Endothelial cell of umbilical vein (primary cell): ENCODE measurements at regions not wholly inside any gene's neighbourhood (a gene's known extent, or its start where the extent isn't known, plus 50 kb on each side); places are given as distances from the start of the nearest gene placed in this dataset.

Experiments used
- BruUV-seq: library from RNA; stranded (reverse); fragments of 400-500 nt; replicated peaks from 2 replicates; lab custom pipeline; 2021; lab: Mats Ljungman, UMichigan
- CTCF ChIA-PET: fragments of 300-600, 350-600 bp; sonication (Branson Sonifier 250); formaldehyde crosslinking; loops from one replicate; lab custom pipeline; 2021; ENCODE audit warnings: antibody characterized with exemption, inconsistent platforms; lab: Charles Lee
- POLR2A ChIA-PET: fragments of 300-600, 350-600 bp; sonication (Branson Sonifier 250); formaldehyde crosslinking; loops from one replicate; lab custom pipeline; 2021; ENCODE audit warnings: antibody characterized with exemption, inconsistent platforms; lab: Charles Lee
- DNase-seq: peaks from one replicate; pipeline ENCODE4 v3.0.0-alpha.2; 2011; ENCODE audit warnings: low read depth, low spot score
- FAIRE-seq: peaks from 2 replicates; lab custom pipeline; 2011; peaks lifted over from hg19 to GRCh38; lab: Jason Lieb, UNC
- H2AFZ ChIP-seq: 2 replicates; pipeline ENCODE4 v1.6.0; 2012; ENCODE audit warnings: low read depth, low read length, control low read depth, inconsistent platforms
- H3K27ac ChIP-seq: 2 replicates; pipeline ENCODE4 v1.5.1; 2011; ENCODE audit warnings: low read depth, mild to moderate bottlenecking, control low read depth, low read length, moderate library complexity; ENCODE audit not compliant: insufficient read depth
- H3K27me3 ChIP-seq, 2 experiments: 2 replicates each; pipeline versions ENCODE4 v1.6.0 to v1.6.1; 2011; ENCODE audit warnings: low read length in 2 of 2, mixed read lengths in 1 of 2; ENCODE audit not compliant: control insufficient read depth in 2 of 2, insufficient read depth in 2 of 2
- H3K36me3 ChIP-seq, 2 experiments: 2 replicates in 1 of 2; 3 replicates in 1 of 2; pipeline ENCODE4 v1.5.1; 2011; ENCODE audit warnings: low read length in 2 of 2, mild to moderate bottlenecking in 1 of 2, moderate library complexity in 1 of 2; ENCODE audit not compliant: control insufficient read depth in 2 of 2, insufficient read depth in 2 of 2; ENCODE audit errors: extremely low read depth in 1 of 2
- H3K4me1 ChIP-seq: 3 replicates; pipeline ENCODE4 v1.5.1; 2011; ENCODE audit warnings: mild to moderate bottlenecking, low read length; ENCODE audit not compliant: control insufficient read depth, insufficient read depth; ENCODE audit errors: extremely low read depth
- H3K4me2 ChIP-seq: 2 replicates; pipeline ENCODE4 v1.6.1; 2011; ENCODE audit warnings: low read length, control low read depth, mixed read lengths; ENCODE audit not compliant: insufficient read depth
- H3K4me3 ChIP-seq, 3 experiments: fragments of 200-600 bp in 1 of 3; sonication (generic), shearing (Covaris generic) in 1 of 3; replicated peaks in 1 of 3; 2 replicates each; pipeline ENCODE4 v1.5.1; 2011 to 2016; ENCODE audit warnings: control low read depth in 3 of 3, low read length in 3 of 3, mild to moderate bottlenecking in 2 of 3, inconsistent platforms in 1 of 3, low read depth in 1 of 3, moderate library complexity in 1 of 3; ENCODE audit not compliant: insufficient read depth in 1 of 3
- H3K79me2 ChIP-seq: 2 replicates; pipeline ENCODE4 v1.6.0; 2012; ENCODE audit warnings: low read length, inconsistent platforms; ENCODE audit not compliant: control insufficient read depth, insufficient read depth
- H3K9ac ChIP-seq: replicated peaks from 2 replicates; pipeline ENCODE3; 2011; ENCODE audit warnings: low read length, control low read depth; ENCODE audit not compliant: insufficient read depth; ENCODE audit errors: extremely low read depth
- H3K9me1 ChIP-seq: replicated peaks from 3 replicates; pipeline ENCODE4 v1.6.0; 2011; ENCODE audit warnings: mild to moderate bottlenecking, low read length; ENCODE audit not compliant: control insufficient read depth, insufficient read depth; ENCODE audit errors: extremely low read depth
- H3K9me3 ChIP-seq: replicated peaks from 2 replicates; pipeline ENCODE4 v1.5.1; 2012; ENCODE audit warnings: low read length, inconsistent platforms; ENCODE audit not compliant: control insufficient read depth, insufficient read depth
- H4K20me1 ChIP-seq: replicated peaks from 2 replicates; pipeline ENCODE3; 2011; ENCODE audit warnings: mild to moderate bottlenecking, low read length; ENCODE audit not compliant: control insufficient read depth, insufficient read depth; ENCODE audit errors: extremely low read depth
- EZH2 ChIP-seq: IDR thresholded peaks from 2 replicates; pipeline ENCODE4 v1.6.1; 2012; ENCODE audit warnings: borderline replicate concordance, low read depth, mild to moderate bottlenecking, moderate library complexity, low read length, inconsistent platforms; ENCODE audit not compliant: severe bottlenecking
- FOS ChIP-seq: IDR thresholded peaks from 2 replicates; pipeline ENCODE4 v1.6.1; 2011; ENCODE audit warnings: mild to moderate bottlenecking, low read length, moderate library complexity, borderline replicate concordance; ENCODE audit not compliant: insufficient read depth
- GATA2 ChIP-seq: IDR thresholded peaks from 2 replicates; pipeline ENCODE4 v1.7.0; 2011; ENCODE audit warnings: low read depth, mild to moderate bottlenecking, moderate library complexity, mixed read lengths, low read length; ENCODE audit not compliant: insufficient read length, insufficient read depth
- JUN ChIP-seq: IDR thresholded peaks from 2 replicates; pipeline ENCODE4 v1.6.1; 2011; ENCODE audit warnings: borderline replicate concordance, low read depth; ENCODE audit not compliant: insufficient read length, insufficient read depth
- MYC ChIP-seq: IDR thresholded peaks from one replicate; pipeline ENCODE4 v1.6.1; 2011; ENCODE audit warnings: mild to moderate bottlenecking, low read depth, low read length
- POLR2A ChIP-seq: IDR thresholded peaks from 2 replicates; pipeline ENCODE4 v1.6.1; 2012; ENCODE audit warnings: low read depth, mild to moderate bottlenecking, control low read depth, low read length
- POLR2AphosphoS5 ChIP-seq: IDR thresholded peaks from 2 replicates; pipeline ENCODE4 v1.6.1; 2012; ENCODE audit warnings: low read depth, mild to moderate bottlenecking, control low read depth, low read length, moderate library complexity; ENCODE audit not compliant: insufficient read depth
- dilution Hi-C: fragments of 300-500 bp; cut with MboI; formaldehyde crosslinking; loops from one replicate; pipeline ENCODE4 v1.15.0; 2019; ENCODE audit warnings: low sequenced_read_pairs; ENCODE audit not compliant: extremely low pct_ligation_motif_present
- intact Hi-C: fragments of 100-400 bp; cut with micrococcal nuclease; formaldehyde crosslinking; loops from one replicate; pipeline ENCODE4 v1.10.0; 2022
- TF ChIP-seq, protein P1 (sequence below): IDR thresholded peaks from 2 replicates; pipeline ENCODE4 v1.6.1; 2011; ENCODE audit not compliant: insufficient read depth, insufficient read length
- TF ChIP-seq, protein P2 (sequence below), 2 donors: IDR thresholded peaks; 1 replicate in 1 of 2; 2 replicates in 1 of 2; pipeline ENCODE4 v1.5.1; 2011; ENCODE audit warnings: low read length in 2 of 2, mild to moderate bottlenecking in 2 of 2, moderate library complexity in 2 of 2, control low read depth in 1 of 2, inconsistent platforms in 1 of 2, low read depth in 1 of 2; ENCODE audit not compliant: insufficient read depth in 1 of 2; ENCODE audit errors: extremely low read depth in 1 of 2

DNA sequence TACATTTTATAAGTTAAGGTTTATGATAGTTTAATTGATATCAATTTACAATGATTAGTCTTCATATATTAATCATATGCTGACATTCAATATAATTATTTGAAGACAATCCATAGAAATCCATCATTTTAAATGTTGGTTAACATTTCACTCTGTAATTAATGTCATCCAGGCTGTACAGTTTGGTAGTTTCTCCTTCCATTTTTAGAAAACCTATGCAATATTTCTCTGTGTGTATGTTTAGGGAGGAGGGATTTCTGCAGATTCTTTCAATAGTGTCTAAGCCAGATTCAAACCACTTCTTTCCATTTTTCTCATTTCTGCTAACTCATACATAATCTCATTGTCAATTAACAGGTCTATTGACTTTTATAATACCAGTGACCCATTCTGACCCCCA lies 1159.0 kb upstream of the ATXN8OS start:
- dilution Hi-C loops = no loop called here
- Histone ChIP-seq H3K4me1 (no peaks in the 10 kb centered on the region), H3K9me3 (no peaks in the 10 kb centered on the region), H3K4me3 (no peak overlapping the region), H2AFZ (no peak overlapping the region), H3K27me3 (no peaks in the 10 kb centered on the region), H3K9ac (no peak overlapping the region), H3K4me2 (no peak overlapping the region), H3K9me1 (no peaks in the 10 kb centered on the region), H3K79me2 (no peaks in the 10 kb centered on the region), H4K20me1 (no peaks in the 10 kb centered on the region), H3K36me3 (no peaks in the 10 kb centered on the region), H3K27ac (no peak overlapping the region)
- POLR2A ChIA-PET = no interaction called here
- CTCF ChIA-PET = no interaction called here
- BruUV-seq = no TSS peak
- TF ChIP-seq, protein P1, sequence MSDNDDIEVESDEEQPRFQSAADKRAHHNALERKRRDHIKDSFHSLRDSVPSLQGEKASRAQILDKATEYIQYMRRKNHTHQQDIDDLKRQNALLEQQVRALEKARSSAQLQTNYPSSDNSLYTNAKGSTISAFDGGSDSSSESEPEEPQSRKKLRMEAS = no peak
- TF ChIP-seq POLR2AphosphoS5 = no peak
- TF ChIP-seq EZH2 = no peak
- no peak for TF ChIP-seq GATA2
- TF ChIP-seq POLR2A = no peak
- no peak for TF ChIP-seq JUN
- TF ChIP-seq, protein P2, sequence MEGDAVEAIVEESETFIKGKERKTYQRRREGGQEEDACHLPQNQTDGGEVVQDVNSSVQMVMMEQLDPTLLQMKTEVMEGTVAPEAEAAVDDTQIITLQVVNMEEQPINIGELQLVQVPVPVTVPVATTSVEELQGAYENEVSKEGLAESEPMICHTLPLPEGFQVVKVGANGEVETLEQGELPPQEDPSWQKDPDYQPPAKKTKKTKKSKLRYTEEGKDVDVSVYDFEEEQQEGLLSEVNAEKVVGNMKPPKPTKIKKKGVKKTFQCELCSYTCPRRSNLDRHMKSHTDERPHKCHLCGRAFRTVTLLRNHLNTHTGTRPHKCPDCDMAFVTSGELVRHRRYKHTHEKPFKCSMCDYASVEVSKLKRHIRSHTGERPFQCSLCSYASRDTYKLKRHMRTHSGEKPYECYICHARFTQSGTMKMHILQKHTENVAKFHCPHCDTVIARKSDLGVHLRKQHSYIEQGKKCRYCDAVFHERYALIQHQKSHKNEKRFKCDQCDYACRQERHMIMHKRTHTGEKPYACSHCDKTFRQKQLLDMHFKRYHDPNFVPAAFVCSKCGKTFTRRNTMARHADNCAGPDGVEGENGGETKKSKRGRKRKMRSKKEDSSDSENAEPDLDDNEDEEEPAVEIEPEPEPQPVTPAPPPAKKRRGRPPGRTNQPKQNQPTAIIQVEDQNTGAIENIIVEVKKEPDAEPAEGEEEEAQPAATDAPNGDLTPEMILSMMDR (IDR thresholded peaks at IDR 0.05; ENCODE audit: extremely low read depth in 1 of 2, insufficient read depth in 1 of 2, low read depth in 1 of 2, low read length in 2 of 2) = no peak
- TF ChIP-seq FOS = no peak
- TF ChIP-seq MYC = no peak
- intact Hi-C loops = no loop called here
- FAIRE-seq (no peak), DNase-seq (no peak)
